ENCODE measurements at regions not wholly inside any gene's neighbourhood (a gene's known extent, or its start where the extent isn't known, plus 50 kb on each side); places are given as distances from the start of the nearest gene placed in this dataset.

DNA sequence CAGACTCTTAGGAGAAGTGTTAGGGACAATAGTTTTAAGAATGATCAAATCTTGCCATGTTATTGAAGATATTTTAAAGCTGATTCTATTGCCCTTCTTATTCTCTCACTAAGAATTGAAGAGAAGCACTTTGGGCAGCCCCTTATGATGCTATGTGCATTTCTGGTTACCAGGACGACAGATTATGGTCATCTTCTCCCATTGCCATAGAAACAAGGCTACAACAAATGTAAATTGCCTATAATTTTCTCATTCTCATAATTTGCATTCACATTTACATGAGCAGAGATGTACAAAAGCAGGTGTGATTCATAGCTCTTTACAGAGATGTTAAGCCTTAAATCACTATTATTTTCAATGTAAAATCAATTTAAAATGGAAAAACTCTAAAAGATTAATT lies 137.3 kb upstream of the PCDH9 start:
- Mint-ChIP-seq H3K4me3 (no peak overlapping the region), H3K27ac (no peak overlapping the region), H3K4me1 (no peaks in the 10 kb centered on the region), H3K27me3 (no peaks in the 10 kb centered on the region), H3K9me3 (ENCODE audit: low read depth) (peaks cover 2% of the 10 kb centered on the region), H3K36me3 (no peaks in the 10 kb centered on the region)
- DNase-seq (no peak), ATAC-seq (no peak)
- CTCF ChIA-PET, result no interaction called here

DNA sequence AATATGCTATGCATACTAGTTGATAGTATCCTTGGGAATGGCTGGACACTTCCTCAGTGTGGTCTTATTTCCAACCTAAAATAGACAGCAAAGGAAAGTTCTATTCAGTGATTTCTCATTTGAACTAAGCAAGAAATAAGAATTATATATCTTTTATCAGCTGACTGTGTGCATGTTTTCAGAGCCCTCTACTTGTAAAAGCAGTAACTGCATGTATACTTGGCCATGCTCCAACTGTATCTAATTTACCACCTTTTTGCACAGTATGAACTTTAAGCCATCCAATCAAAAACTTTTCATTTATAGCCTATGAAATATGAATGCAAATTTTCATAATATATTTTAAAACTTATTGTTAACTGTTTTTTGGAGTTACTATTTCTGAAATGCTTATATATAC lies 136.4 kb upstream of the PCDH9 start:
- Mint-ChIP-seq H3K4me3 (no peak overlapping the region), H3K4me1 (no peaks in the 10 kb centered on the region), H3K27me3 (no peaks in the 10 kb centered on the region), H3K36me3 (no peaks in the 10 kb centered on the region), H3K9me3 (ENCODE audit: low read depth) (peaks cover 2% of the 10 kb centered on the region), H3K27ac (no peak overlapping the region)
- ATAC-seq (no peak), DNase-seq (no peak)
- CTCF ChIA-PET, result no interaction called here

DNA sequence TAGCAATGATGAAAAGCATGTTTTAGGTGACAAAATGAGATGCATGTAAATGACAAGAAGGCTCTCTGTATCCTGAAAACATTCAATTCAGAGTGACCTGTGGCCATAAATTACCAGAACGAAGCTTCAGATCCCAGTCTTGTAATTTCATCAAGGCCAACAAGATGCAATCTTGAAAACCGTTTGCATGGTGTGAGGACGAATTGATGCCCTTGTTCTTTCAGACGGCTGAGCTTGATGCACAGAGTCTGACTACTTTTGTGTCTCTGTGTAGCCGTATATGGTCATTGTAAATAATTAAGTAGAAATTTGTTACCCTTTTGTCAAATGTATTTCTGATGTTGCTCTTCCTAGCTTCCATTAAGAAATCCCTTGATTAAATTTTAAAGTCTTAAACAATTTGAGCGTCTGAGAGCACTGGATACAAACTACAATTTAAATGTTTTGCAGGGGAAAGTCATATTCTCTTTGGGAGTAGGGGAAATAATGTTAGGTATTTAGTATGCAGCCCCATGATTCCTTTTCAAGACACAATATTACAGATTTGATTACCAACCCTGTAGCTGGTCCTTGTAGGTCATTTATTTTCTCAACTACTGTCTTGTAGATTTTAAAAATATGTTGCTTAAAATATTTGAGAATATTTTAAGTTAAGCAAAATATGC lies 125.8 kb upstream of the PCDH9 start:
- Mint-ChIP-seq H3K4me1 (no peaks in the 10 kb centered on the region), H3K36me3 (no peaks in the 10 kb centered on the region), H3K4me3 (no peak overlapping the region), H3K27me3 (no peaks in the 10 kb centered on the region), H3K9me3 (ENCODE audit: low read depth) (peaks cover 2% of the 10 kb centered on the region), H3K27ac (no peak overlapping the region)
- CTCF ChIA-PET, result no interaction called here
- ATAC-seq, result no peak
- no peak for DNase-seq

DNA sequence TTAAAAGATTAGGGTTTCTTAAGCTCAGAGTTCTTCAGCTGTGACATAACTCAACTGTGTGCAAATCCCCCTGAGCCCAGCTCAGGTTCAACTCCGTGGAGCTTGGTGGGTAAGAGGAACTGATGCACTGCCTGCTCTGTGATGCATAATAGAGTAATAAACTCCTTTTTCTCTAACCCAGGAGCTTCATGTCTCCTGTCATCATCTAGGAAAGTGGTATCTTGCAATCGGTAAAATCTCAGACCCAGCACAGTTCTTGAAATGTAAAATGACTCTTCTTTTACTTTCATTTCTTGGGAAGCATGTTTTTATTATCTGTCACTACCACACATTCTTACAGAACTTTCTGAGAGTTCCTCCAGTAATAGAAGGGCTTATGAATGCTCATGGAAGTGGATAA lies 123.8 kb upstream of the PCDH9 start:
- Mint-ChIP-seq H3K27ac (no peak overlapping the region), H3K4me3 (no peak overlapping the region), H3K36me3 (no peaks in the 10 kb centered on the region), H3K4me1 (no peaks in the 10 kb centered on the region), H3K27me3 (no peaks in the 10 kb centered on the region), H3K9me3 (ENCODE audit: low read depth) (peaks cover 6% of the 10 kb centered on the region)
- DNase-seq (no peak), ATAC-seq (no peak)
- CTCF ChIA-PET, result no interaction called here

DNA sequence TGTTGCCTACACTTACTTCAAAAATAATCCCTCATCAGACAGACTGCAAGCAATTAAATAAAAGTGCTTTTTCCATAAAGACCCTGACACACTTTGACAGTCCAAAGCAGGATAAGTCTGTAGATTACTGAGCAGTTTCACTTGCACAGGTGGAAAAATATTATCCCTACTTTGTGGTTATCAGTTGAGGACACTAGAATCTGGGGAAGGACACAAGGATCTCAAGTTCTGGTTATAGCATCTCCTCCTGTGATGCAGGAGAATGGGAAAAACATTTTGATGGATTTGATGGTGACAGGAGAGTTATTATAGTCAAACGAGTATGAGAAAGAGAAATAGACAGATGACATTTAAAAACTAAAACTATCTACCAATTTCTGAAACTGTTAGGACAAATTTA lies 122.9 kb upstream of the PCDH9 start:
- no peak for ATAC-seq
- Mint-ChIP-seq H3K4me3 (no peak overlapping the region), H3K9me3 (ENCODE audit: low read depth) (peaks cover 8% of the 10 kb centered on the region), H3K27ac (no peak overlapping the region), H3K4me1 (no peaks in the 10 kb centered on the region), H3K27me3 (no peaks in the 10 kb centered on the region), H3K36me3 (no peaks in the 10 kb centered on the region)
- CTCF ChIA-PET, result no interaction called here
- no peak for DNase-seq

DNA sequence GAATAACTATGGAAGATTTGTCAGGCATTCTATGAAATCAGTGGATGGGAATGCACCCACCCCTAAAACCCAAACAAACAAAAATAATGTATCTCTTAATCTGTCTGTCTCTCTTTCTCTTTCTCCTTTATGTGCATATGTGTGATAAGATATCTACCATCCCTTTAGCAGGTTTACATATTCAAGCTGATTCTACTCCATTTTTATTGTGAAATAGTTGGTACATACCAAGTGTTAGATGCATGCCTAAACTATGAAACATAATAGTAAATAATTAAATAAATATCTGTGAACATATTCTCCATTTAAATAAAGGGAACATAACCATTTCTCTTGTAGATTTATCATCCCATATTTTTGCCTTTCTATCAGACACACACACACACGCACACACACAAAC lies 121.8 kb upstream of the PCDH9 start:
- no peak for ATAC-seq
- CTCF ChIA-PET, result no interaction called here
- no peak for DNase-seq
- H3K27ac Mint-ChIP-seq, result no peak overlapping the region
- H3K36me3 Mint-ChIP-seq, result no peaks in the 10 kb centered on the region
- no peaks in the 10 kb centered on the region for H3K4me1 Mint-ChIP-seq
- no peaks in the 10 kb centered on the region for H3K27me3 Mint-ChIP-seq
- peaks cover 6% of the 10 kb centered on the region for H3K9me3 Mint-ChIP-seq (ENCODE audit: low read depth)
- no peak overlapping the region for H3K4me3 Mint-ChIP-seq

DNA sequence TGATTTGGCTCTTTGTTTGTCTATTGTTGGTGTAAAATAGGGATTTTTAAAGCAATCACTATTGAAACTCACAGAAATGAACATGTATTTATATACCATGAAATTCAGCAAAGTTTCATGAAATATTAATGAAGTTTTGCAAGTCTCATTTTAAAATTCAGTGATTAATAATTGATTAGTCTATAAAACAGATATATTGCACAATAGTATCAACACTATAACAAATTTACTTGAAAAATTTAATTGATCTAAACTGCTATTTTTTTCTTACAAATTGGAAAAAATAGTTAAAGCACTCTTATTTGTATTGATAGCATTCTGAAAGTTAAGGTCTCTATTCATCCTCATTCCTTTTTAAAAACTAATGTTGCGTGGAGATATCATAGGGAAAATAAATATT lies 121.0 kb upstream of the PCDH9 start:
- Mint-ChIP-seq H3K36me3 (no peaks in the 10 kb centered on the region), H3K27me3 (no peaks in the 10 kb centered on the region)

DNA sequence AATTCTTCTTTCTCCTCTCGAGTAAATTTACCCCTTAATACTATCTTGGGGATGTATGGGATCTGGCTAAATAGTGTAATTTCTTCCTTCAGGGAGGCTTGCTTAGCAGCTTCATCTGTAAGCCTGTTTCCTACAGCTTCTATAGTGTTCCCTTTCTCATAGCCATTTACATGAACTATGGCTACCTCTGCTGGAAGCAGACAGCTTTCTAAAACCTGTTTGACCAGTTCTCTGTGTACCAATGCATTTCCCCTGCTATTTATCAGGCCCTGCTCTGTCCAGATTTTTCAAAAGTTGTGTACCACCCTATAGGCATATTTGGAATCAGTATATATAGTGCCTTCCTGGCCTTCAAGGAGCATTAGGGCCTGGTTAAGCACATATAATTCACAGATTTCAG lies 113.6 kb upstream of the PCDH9 start:
- Mint-ChIP-seq H3K27ac (no peak overlapping the region), H3K27me3 (no peaks in the 10 kb centered on the region), H3K4me1 (peaks cover 1% of the 10 kb centered on the region), H3K9me3 (ENCODE audit: low read depth) (peaks cover 6% of the 10 kb centered on the region), H3K36me3 (peaks cover 1% of the 10 kb centered on the region), H3K4me3 (no peak overlapping the region)
- no peak for ATAC-seq
- CTCF ChIA-PET, result no interaction called here
- DNase-seq, result no peak

More for the DNA sequence above, 121.0 kb upstream of the PCDH9 start:
- CTCF ChIA-PET, result no interaction called here
- Mint-ChIP-seq H3K4me3 (no peak overlapping the region), H3K4me1 (no peaks in the 10 kb centered on the region), H3K27ac (no peak overlapping the region), H3K9me3 (ENCODE audit: low read depth) (peaks cover 6% of the 10 kb centered on the region)
- no peak for ATAC-seq
- DNase-seq, result no peak

DNA sequence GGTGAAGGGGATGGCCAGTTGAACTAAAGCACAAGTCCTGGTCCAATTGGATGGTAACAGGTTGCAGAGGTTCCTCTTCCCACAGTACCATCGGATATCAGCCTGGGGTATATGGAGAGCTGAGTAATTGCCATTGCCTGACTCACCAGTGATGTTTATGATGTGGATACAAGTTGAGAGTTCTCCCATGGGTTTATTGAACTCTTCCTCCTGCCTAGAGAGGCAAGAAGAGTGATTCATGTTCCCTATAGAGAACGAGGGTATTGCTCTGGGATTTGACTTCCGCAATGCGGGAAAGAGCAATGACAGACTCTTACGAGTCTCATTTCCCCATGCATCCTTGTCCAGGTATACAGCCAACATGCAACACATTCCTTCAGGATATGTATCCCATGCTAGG lies 111.3 kb upstream of the PCDH9 start:
- Mint-ChIP-seq H3K27ac (no peak overlapping the region), H3K27me3 (no peaks in the 10 kb centered on the region), H3K4me3 (no peak overlapping the region), H3K36me3 (peaks cover 1% of the 10 kb centered on the region), H3K4me1 (peaks cover 1% of the 10 kb centered on the region), H3K9me3 (ENCODE audit: low read depth) (peaks cover 5% of the 10 kb centered on the region)
- CTCF ChIA-PET, result no interaction called here
- DNase-seq (no peak), ATAC-seq (no peak)

DNA sequence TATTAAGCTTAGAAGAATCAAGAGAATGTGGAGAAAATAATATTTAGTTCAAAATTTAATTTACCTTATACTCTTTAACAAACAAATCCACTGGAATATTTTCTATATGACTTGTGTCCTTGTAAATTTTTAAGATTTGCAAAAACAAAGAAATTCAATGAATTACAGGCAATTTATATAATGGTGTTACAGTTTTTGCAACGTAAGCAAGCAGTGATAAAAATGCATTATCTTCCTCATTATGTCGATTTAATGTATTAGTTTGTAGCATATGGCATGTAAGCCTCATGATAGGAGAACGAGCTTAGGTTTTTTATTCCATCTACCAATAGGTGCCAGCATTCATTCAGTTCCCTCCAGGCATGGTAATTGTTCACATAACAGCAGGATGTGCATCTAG lies 100.0 kb upstream of the PCDH9 start:
- H3K36me3 Mint-ChIP-seq, result no peaks in the 10 kb centered on the region
- H3K27me3 Mint-ChIP-seq, result no peaks in the 10 kb centered on the region
- H3K4me3 Mint-ChIP-seq, result no peak overlapping the region

DNA sequence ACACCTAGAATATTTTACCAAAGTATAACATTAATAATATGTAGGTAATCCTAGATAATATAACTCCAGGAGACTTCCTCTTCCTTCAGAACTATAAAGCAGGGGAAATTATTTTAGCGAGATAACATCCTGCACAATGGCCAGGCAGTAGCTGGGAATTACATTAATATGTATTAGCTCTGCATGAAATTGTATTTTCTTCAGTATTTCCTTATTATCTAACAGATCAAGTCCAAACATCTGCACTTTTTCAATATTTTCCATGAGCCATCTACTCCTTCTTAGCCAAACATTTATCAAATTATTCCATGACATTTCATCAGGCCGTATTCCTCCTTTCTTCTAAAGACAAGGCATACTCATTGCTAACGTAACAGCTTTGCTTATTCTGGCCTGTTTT lies 98.8 kb upstream of the PCDH9 start:
- DNase-seq (no peak), ATAC-seq (no peak)
- Mint-ChIP-seq H3K9me3 (ENCODE audit: low read depth) (no peaks in the 10 kb centered on the region), H3K4me1 (no peaks in the 10 kb centered on the region), H3K4me3 (no peak overlapping the region), H3K27me3 (no peaks in the 10 kb centered on the region), H3K27ac (no peak overlapping the region), H3K36me3 (no peaks in the 10 kb centered on the region)
- CTCF ChIA-PET, result no interaction called here

More for the DNA sequence above, 100.0 kb upstream of the PCDH9 start:
- DNase-seq, result no peak
- ATAC-seq, result no peak
- no peak overlapping the region for H3K27ac Mint-ChIP-seq
- CTCF ChIA-PET, result no interaction called here
- H3K9me3 Mint-ChIP-seq (ENCODE audit: low read depth), result no peaks in the 10 kb centered on the region
- no peaks in the 10 kb centered on the region for H3K4me1 Mint-ChIP-seq

DNA sequence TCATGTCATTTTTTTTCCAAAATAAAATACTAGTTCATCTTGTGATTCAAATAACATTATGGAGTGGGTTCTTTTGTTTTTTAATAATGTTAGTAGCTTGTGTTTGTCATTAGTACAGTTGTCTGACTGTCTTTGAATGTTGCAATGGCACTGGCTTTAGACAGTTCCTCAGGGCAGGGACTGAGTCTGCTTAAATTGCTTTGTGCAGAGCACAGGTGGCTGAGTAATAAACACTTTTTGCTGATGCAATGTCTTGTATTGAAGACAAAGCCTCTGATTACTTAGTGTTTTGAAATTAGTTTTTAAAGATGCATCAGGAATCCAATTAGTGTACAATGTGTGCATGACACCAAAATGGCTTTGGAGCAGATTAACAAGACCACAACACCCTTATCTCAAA lies 88.7 kb upstream of the PCDH9 start:
- ATAC-seq (no peak), DNase-seq (no peak)
- CTCF ChIA-PET, result no interaction called here
- H3K27me3 Mint-ChIP-seq, result no peaks in the 10 kb centered on the region
- no peak overlapping the region for H3K4me3 Mint-ChIP-seq
- H3K9me3 Mint-ChIP-seq (ENCODE audit: low read depth), result peaks cover 3% of the 10 kb centered on the region
- H3K4me1 Mint-ChIP-seq, result no peaks in the 10 kb centered on the region
- H3K36me3 Mint-ChIP-seq, result no peaks in the 10 kb centered on the region
- H3K27ac Mint-ChIP-seq, result no peak overlapping the region

DNA sequence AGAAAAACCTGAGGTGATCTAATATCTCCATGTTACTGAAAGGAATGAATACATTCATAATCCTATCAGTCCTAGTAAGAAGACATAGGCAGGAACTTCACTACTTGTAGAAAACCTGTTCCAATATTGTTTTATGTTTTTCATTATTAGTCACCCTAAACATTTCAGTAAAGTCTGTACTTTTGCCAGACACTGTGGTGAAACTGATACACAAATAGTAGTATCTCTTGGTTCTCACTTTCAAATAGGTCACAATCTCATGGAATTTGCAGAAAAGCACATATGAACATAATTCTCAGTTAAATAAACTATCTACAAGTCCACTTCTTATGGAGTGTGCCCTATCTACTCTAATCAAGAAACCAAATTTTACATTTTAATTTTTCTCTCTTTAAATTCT lies 88.3 kb upstream of the PCDH9 start:
- no peak overlapping the region for H3K4me3 Mint-ChIP-seq
- H3K36me3 Mint-ChIP-seq, result no peaks in the 10 kb centered on the region
- no peaks in the 10 kb centered on the region for H3K4me1 Mint-ChIP-seq
- H3K9me3 Mint-ChIP-seq (ENCODE audit: low read depth), result peaks cover 3% of the 10 kb centered on the region
- CTCF ChIA-PET, result no interaction called here
- no peaks in the 10 kb centered on the region for H3K27me3 Mint-ChIP-seq
- DNase-seq (no peak), ATAC-seq (no peak)
- H3K27ac Mint-ChIP-seq, result no peak overlapping the region

DNA sequence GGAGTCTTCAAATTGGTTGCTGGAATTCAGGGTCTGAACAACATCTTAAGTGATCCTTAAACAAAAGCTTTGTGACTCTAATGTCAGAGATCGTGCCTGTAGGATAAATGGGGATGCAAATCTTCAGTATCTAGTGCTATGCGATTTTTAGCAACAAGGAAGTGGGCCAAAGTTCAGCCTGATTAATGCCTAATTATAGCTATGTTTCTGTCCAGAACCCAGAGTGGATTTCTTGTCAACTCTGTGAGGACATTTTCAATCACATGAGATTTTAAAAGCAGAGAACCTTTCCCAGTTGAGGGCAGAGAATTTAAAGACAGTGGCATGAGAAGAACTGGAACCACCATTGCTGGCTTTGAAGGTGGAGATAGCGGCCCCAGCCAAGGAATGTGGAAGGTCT lies 84.3 kb upstream of the PCDH9 start:
- Mint-ChIP-seq H3K36me3 (no peaks in the 10 kb centered on the region), H3K4me3 (no peak overlapping the region), H3K9me3 (ENCODE audit: low read depth) (peaks cover 5% of the 10 kb centered on the region), H3K27me3 (no peaks in the 10 kb centered on the region), H3K4me1 (no peaks in the 10 kb centered on the region), H3K27ac (no peak overlapping the region)
- DNase-seq, result no peak
- CTCF ChIA-PET, result no interaction called here
- ATAC-seq, result no peak

Measured in activated CD8-positive, alpha-beta memory T cell treated with anti-CD3 and anti-CD28 coated beads, Interleukin-2, amount 10 ng/mL, durations not matched to agents 7 days and 5 days (primary cell).